NCI-H1105 (cell line): ENCODE measurements at regions not wholly inside any gene's neighbourhood (a gene's known extent, or its start where the extent isn't known, plus 50 kb on each side); places are given as distances from the start of the nearest gene placed in this dataset.
"Not testable (repeated sequence)": the region's sequence is repeated elsewhere in the genome, so short reads cannot be mapped to it uniquely, and the experiment has no call there.

Experiments
- DNase-seq: peaks from one replicate; lab custom pipeline; 2025; lab: John Stamatoyannopoulos, UW

GRCh38 chr5:35561396-35561795 is 56.3 kb upstream of the SPEF2 start:
- DNase-seq = no peak

GRCh38 chr5:35557748-35558147 is 59.9 kb upstream of the SPEF2 start:
- DNase-seq = no peak

GRCh38 chr5:35557199-35557598 is 60.5 kb upstream of the SPEF2 start:
- DNase-seq = no peak

DNA sequence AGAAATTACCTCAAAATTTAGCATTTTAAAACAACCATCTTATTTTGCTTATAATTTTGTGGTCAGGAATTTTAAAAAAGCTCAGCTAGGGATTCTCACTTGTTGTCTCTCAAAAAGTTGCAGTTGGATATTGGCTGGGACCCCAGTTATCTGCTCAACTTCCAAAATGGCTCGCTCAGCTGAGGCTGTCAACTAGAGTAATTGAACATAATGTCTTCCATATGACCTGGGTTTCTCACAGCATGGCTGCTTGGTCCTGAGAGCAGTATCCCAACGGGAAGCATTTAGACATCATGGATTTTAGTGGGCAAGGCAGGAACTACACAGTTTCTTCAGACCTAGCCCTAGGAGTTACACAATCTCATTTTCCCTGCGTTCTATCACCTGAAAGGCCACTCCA is 63.6 kb upstream of the SPEF2 start:
- DNase-seq = no peak

GRCh38 chr5:35545190-35545589 is 72.5 kb upstream of the SPEF2 start:
- DNase-seq = no peak

GRCh38 chr5:35543408-35543807 is 74.3 kb upstream of the SPEF2 start:
- no peak for DNase-seq

- DNase-seq = no peak
Observed at GRCh38 chr5:35540002-35540401, 77.7 kb upstream of the SPEF2 start.

- DNase-seq = no peak
Observed at GRCh38 chr5:35538198-35538931, 79.3 kb upstream of the SPEF2 start.

DNA sequence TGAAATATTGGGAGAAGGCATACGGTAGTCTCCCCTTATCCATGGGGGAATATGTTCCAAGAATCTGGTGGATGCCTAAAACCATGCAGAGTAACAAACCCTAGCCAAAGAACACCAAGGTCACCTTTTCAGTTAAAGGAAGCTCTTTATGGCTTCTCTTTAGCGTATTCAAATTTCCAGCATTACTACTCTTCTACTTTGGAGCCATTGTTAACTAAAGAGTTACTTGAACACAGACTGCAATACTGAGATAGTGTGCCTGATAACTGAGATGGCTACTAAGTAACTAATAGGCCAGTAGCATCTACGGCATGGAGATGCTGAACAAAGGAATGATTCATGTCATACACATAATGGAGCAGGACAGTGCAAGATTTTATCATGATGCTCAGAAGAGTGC is 84.5 kb upstream of the SPEF2 start:
- DNase-seq = no peak

DNA sequence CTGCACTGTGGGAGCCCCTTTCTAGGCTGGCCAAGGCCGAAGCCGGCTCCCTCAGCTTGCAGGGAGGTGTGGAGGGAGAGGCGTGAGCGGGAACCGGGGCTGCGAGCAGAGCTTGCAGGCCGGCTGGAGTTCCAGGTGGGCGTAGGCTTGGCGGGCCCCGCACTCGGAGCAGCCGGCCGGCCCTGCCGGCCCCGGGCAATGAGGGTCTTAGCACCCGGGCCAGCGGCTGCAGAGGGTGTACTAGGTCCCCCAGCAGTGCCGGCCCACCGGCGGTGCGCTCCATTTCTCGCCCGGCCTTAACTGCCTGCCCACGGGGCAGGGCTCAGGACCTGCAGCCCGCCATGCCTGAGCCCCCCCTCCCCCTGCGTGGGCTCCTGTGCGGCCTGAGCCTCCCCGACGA is 86.1 kb upstream of the SPEF2 start:
- DNase-seq = not testable (repeated sequence)

DNA sequence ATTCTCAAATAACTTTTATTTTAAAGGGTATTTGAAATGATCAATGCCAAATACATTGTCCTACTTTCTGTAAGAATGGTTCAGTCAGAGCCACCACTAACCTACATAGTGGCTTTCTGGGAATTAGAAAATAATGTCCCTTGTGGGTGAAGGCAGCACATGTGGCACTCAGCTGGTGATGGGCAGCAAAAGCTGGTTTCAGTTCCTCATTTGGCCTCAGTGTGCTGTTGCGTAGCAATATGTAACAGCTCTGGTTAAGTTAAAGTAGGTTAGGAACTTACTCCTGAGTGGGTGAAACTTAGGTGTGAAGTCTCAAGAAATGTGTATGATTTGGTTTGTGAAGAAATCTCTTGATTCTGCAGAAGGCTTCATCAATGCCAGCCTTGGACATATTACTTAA is 99.6 kb upstream of the SPEF2 start:
- DNase-seq = no peak

- no peak for DNase-seq
Observed at GRCh38 chr5:35516271-35516670, 101.4 kb upstream of the SPEF2 start.

DNA sequence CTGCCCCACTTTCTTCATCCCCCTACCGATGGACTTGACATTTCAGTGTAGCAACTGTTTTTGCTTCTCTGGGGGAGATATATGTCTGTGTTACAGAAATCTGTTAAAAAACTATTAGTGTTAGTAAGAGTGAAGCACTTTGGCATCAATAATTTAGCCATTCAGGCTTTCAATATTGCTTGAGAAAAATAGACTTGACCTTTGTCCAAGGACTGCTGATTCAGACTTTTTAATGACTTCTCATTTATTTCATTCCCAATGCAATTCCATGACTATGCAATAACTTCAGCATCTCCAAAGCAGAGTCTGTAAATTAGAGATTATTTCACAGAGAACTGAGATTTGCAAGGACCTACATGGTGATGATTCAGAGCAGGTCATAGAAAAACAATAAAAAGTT is 104.1 kb upstream of the SPEF2 start:
- DNase-seq = no peak

DNA sequence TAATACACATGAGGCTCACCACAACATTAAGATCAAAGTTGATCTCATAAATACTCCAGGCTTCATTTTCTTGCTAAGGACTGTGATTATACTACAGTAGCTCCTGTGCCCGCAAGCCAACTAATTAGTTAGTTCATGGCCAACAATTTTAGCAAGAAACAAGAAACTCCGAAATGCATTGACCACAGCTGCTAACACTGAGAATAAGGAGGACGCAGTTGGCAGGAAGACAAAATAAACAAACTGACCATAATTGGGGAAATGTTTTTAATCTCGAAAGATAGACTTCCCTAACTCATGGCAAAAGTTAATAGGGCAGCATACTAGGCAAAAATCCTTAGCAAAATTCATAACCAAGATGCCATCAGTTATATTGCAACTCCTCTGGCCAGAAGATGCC is 115.5 kb upstream of the SPEF2 start:
- DNase-seq = no peak

DNA sequence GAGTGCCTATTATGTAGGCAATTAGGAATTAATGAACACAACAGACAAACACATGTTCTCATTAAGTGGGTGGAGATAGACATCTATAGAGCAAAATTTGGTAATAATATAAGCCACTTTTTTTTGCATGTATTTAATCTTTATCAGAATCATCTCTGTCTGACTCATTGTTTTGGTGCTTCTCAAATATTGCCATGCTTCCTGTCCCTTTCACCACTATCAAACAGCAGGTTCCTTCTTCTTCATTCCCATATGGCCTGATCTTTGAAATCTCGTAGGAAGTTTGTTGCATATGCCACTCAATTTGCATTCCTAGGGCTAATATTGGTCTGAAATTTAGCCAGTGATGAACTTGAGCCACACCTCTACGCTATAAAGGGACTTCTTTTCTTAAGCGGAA is 128.9 kb upstream of the SPEF2 start:
- DNase-seq = no peak

DNA sequence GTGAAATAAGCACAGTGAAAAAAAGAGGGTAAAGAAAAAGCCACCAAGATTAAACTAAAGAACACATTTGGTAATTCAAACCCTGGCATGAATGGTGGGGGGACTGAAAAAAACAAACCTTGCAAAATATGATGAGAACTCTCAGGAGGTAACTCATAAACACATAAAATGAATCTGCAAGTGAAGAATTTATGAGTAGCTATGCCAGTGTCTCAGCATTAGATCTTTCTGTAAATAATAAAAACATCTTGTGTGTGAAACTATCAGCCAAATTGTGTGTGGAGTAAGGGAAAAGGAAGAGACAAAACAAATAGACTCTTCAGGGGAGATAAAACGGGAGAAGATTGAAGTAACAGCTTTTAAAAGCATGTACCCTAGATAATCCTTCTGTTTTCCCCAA is 129.6 kb upstream of the SPEF2 start:
- DNase-seq = no peak

DNA sequence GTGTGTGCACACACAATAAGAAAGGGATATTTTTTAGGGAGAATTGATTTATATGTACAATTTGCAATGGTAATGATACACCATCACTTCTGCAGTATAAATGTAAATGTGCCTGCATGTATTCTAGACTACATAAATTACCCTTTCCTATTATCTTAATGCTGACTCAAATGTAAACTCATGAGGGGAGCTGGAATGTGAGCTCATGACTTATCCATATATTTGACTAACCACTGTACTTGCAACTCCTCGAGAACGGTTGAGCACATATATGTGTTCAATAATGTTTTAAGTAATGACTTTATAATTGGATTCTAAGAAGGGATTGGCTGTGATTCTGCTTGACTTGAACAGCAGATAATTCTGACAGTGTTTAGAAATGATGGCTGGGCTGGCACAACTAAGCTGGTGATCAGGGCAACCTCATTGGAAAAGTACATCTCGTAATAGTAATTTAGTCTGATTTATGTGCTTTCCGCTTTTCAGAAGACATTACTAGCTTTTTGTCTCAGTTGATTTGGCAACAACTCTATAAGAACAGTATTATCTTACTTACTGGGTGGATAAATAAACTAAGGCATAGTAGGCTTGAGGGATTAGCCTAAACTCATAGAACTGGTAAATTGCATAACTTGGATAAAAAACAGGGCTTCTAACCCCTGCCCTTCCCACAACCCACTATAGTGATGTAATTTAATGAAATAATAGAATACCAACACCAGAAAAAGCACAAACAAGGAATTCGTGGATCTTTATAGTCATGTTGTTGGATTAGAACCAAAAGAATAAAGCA is 130.2 kb upstream of the SPEF2 start:
- DNase-seq = no peak

DNA sequence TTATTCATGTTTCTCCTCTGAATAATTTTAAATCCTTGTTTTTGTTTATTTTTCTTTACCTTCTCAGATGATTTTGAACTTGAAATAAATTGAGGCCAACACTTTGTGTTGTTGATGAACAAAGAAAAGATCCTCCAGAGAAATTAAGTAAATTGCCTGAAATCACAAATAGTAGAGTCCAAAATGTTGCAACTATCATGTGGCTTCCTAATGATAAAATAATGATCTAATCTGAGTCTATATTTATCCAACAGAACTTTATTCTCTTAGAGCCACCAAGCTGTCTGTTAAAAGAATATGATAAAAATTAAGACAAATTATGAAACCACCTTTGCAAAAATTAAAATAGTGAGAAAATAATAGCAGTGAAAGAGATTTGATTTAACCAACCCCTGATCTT is 132.2 kb upstream of the SPEF2 start:
- DNase-seq = no peak

DNA sequence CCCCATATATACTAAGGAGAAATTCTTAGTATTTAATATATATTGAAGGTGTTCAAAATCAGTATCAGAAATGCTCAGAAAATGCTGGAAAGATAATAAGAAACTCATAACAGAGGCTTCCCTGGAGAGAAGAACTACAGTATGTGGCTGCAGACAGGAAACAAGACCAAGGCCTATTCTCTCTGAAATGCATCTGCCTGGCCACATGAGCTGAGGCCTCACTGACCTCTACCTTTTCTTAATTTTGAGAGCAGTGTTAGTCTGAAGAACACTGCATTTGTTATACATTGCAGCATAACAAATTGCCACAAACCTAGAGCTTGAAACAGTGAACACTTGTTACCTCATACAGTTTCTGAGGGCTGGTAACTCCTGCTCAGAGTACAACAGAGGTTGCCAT is 133.4 kb upstream of the SPEF2 start:
- DNase-seq = no peak

DNA sequence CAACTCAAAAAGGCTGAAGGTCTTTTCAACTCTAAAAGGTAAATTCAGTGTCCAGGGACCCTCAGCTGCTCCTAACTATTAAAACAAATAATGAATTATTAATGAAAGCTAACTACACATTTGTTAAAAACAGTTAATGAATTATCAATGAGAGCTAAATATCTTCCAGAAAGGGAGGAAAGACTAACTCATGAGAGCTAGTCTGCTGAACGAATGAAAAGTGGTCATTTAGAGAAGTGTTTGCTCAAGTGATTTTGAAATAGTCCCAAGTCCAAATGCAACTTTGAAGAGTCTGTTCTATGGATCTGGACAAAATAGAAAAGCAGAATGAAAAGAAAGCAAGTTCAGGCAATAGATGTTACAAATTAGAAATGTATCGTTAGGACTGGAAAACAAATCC is 133.9 kb upstream of the SPEF2 start:
- DNase-seq = no peak

GRCh38 chr5:35483191-35483590 is 134.5 kb upstream of the SPEF2 start:
- no peak for DNase-seq

DNA sequence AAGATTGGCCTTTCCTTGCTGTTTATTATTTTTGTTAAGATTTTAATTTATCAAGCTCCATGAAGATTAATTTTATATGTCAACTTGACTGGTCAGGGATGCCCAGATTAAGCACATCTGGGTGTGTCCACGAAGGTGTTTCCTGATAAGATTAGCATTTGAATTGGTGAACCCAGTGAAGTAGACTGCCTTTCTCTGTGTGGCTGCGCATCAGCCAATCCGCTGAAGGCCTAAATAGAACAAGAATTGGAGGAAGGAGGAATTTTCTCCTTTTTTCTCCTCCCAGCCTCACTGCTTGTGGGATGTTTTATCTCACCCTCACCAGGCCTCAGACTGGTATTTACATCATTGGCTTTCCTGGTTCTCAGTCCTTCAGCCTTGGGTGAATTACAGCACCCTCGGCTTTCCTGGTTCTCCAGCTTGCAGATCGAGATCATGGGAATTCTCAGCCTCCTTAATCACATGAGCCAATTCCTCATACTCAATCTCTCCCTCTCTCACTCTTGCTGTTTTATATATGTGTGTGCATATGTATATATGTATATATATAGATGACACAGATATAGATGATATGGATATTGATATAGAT is 135.4 kb upstream of the SPEF2 start:
- no peak for DNase-seq
